SK-N-SH treated with all-trans-retinoic acid at 6 μM for 48 hours (cell line): ENCODE measurements at regions not wholly inside any gene's neighbourhood (a gene's known extent, or its start where the extent isn't known, plus 50 kb on each side); places are given as distances from the start of the nearest gene placed in this dataset.

Experiments
- ATAC-seq: fragments of 200-7000 bp; cut with Tn5 transposase; 3 replicates; pipeline ENCODE4 v1.9.1; 2020; ENCODE audit warnings: mild to moderate bottlenecking, moderate library complexity
- ARNTL ChIP-seq: fragments of 450-650 bp; formaldehyde crosslinking; IDR thresholded peaks from 2 replicates; pipeline ENCODE4 v1.5.0; 2020; ENCODE audit warnings: low read depth, mild to moderate bottlenecking, moderate library complexity, borderline replicate concordance
- CSDC2 ChIP-seq: fragments of 250-450 bp; sonication (Bioruptor Pico); IDR thresholded peaks from 2 replicates; pipeline ENCODE4 v1.5.0; 2020; ENCODE audit warnings: mild to moderate bottlenecking, moderate library complexity
- CSRNP3 ChIP-seq: fragments of 250-450 bp; sonication (Bioruptor Pico); IDR thresholded peaks from 2 replicates; pipeline ENCODE4 v1.5.1; 2021; ENCODE audit warnings: mild to moderate bottlenecking, moderate library complexity
- ESRRG ChIP-seq: fragments of 250-450 bp; sonication (Bioruptor Pico); IDR thresholded peaks from 2 replicates; pipeline ENCODE4 v1.6.1; 2021; ENCODE audit warnings: mild to moderate bottlenecking
- GLIS3 ChIP-seq: fragments of 250-450 bp; sonication (Bioruptor Pico); IDR thresholded peaks from 2 replicates; pipeline ENCODE4 v1.5.0; 2020; ENCODE audit warnings: mild to moderate bottlenecking, moderate library complexity
- ISL1 ChIP-seq: fragments of 250-450 bp; sonication (Bioruptor Pico); IDR thresholded peaks from 2 replicates; pipeline ENCODE4 v2.1.2; 2022; ENCODE audit warnings: mild to moderate bottlenecking, moderate library complexity
- OSR1 ChIP-seq: fragments of 250-450 bp; sonication (Bioruptor Pico); IDR thresholded peaks from 2 replicates; pipeline ENCODE4 v1.8.0; 2022; ENCODE audit warnings: moderate library complexity, mild to moderate bottlenecking, inconsistent platforms
- PATZ1 ChIP-seq: fragments of 250-450 bp; sonication (Bioruptor Pico); IDR thresholded peaks from 2 replicates; pipeline ENCODE4 v1.8.0; 2020; ENCODE audit warnings: mild to moderate bottlenecking, moderate library complexity, borderline replicate concordance
- POU6F1 ChIP-seq: fragments of 250-450 bp; sonication (Bioruptor Pico); IDR thresholded peaks from 2 replicates; pipeline ENCODE4 v1.8.0; 2021; ENCODE audit warnings: low read depth, mild to moderate bottlenecking, moderate library complexity, borderline replicate concordance
- PPARA ChIP-seq: fragments of 250-450 bp; sonication (Bioruptor Pico); IDR thresholded peaks from 2 replicates; pipeline ENCODE4 v1.5.0; 2020; ENCODE audit warnings: mild to moderate bottlenecking, borderline replicate concordance
- RARB ChIP-seq: fragments of 250-450 bp; sonication (Bioruptor Pico); IDR thresholded peaks from 2 replicates; pipeline ENCODE4 v1.8.0; 2021; ENCODE audit warnings: mild to moderate bottlenecking, moderate library complexity
- TCF4 ChIP-seq: fragments of 250-450 bp; sonication (Bioruptor Pico); IDR thresholded peaks from 2 replicates; pipeline ENCODE4 v1.8.0; 2021; ENCODE audit warnings: mild to moderate bottlenecking, moderate library complexity, borderline replicate concordance
- ZC3H10 ChIP-seq: fragments of 250-450 bp; sonication (Bioruptor Pico); IDR thresholded peaks from 2 replicates; pipeline ENCODE4 v1.5.1; 2021; ENCODE audit warnings: mild to moderate bottlenecking, moderate library complexity
- ZFP3 ChIP-seq: fragments of 250-450 bp; sonication (Bioruptor Pico); IDR thresholded peaks from 2 replicates; pipeline ENCODE4 v1.5.0; 2020; ENCODE audit warnings: mild to moderate bottlenecking, moderate library complexity
- ZFP30 ChIP-seq: fragments of 450-650 bp; formaldehyde crosslinking; IDR thresholded peaks from 2 replicates; pipeline ENCODE4 v1.5.0; 2022; ENCODE audit warnings: mild to moderate bottlenecking, moderate library complexity
- ZNF565 ChIP-seq: fragments of 450-650 bp; formaldehyde crosslinking; conservative IDR thresholded peaks from 2 replicates; pipeline ENCODE4 v1.5.0; 2020; ENCODE audit warnings: low read depth, mild to moderate bottlenecking, moderate library complexity
- ZNF70 ChIP-seq: fragments of 450-650 bp; formaldehyde crosslinking; IDR thresholded peaks from 2 replicates; pipeline ENCODE4 v1.5.0; 2020; ENCODE audit warnings: mild to moderate bottlenecking, moderate library complexity
- ZNF8 ChIP-seq: fragments of 450-650 bp; formaldehyde crosslinking; IDR thresholded peaks from 2 replicates; pipeline ENCODE4 v1.5.0; 2020; ENCODE audit warnings: mild to moderate bottlenecking, moderate library complexity
- TF ChIP-seq, protein P1 (sequence below): fragments of 250-450 bp; sonication (Bioruptor Pico); IDR thresholded peaks from 2 replicates; pipeline ENCODE4 v1.5.0; 2020; ENCODE audit warnings: mild to moderate bottlenecking, moderate library complexity
- TF ChIP-seq, protein P2 (sequence below): fragments of 250-450 bp; sonication (Bioruptor Pico); IDR thresholded peaks from 2 replicates; pipeline ENCODE4 v1.5.1; 2020; ENCODE audit warnings: low read depth, mild to moderate bottlenecking, moderate library complexity

GRCh38 chr6:44627883-44628271 is 240.4 kb downstream of the CDC5L start (continued):
- TF ChIP-seq, protein P1, sequence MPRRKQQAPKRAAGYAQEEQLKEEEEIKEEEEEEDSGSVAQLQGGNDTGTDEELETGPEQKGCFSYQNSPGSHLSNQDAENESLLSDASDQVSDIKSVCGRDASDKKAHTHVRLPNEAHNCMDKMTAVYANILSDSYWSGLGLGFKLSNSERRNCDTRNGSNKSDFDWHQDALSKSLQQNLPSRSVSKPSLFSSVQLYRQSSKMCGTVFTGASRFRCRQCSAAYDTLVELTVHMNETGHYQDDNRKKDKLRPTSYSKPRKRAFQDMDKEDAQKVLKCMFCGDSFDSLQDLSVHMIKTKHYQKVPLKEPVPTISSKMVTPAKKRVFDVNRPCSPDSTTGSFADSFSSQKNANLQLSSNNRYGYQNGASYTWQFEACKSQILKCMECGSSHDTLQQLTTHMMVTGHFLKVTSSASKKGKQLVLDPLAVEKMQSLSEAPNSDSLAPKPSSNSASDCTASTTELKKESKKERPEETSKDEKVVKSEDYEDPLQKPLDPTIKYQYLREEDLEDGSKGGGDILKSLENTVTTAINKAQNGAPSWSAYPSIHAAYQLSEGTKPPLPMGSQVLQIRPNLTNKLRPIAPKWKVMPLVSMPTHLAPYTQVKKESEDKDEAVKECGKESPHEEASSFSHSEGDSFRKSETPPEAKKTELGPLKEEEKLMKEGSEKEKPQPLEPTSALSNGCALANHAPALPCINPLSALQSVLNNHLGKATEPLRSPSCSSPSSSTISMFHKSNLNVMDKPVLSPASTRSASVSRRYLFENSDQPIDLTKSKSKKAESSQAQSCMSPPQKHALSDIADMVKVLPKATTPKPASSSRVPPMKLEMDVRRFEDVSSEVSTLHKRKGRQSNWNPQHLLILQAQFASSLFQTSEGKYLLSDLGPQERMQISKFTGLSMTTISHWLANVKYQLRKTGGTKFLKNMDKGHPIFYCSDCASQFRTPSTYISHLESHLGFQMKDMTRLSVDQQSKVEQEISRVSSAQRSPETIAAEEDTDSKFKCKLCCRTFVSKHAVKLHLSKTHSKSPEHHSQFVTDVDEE: no peak
- no peak for TF ChIP-seq ARNTL (CRISPR knock-in tag)

DNA sequence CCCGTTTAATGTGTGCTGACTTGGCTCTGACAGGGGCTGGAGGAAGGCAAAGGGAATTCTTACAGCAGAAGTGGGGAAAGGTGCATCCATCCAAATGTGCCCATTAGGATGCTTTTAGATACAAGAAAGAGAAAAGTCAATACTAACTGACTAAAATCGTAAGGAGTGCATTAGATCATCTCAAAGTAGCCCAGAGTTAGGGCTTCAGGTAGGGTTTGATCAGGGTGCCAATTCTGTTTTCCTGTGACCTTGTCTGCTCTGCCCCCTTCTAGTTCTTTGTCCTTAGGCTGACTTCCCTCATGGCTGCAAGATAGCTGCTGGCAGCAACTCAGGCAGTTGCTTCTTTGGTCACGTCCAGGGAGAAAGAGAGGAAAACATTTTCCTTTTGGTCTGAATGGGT is 240.8 kb downstream of the CDC5L start:
- ATAC-seq: no peak
- no peak for TF ChIP-seq CSRNP3 (CRISPR knock-in tag)
- no peak for TF ChIP-seq ZNF8 (CRISPR knock-in tag)
- TF ChIP-seq PPARA (CRISPR knock-in tag): no peak
- TF ChIP-seq GLIS3: no peak
- no peak for TF ChIP-seq OSR1
- no peak for TF ChIP-seq PATZ1 (CRISPR knock-in tag)
- no peak for TF ChIP-seq ZFP3 (CRISPR knock-in tag)
- TF ChIP-seq ESRRG (CRISPR knock-in tag): no peak
- TF ChIP-seq, protein P2, sequence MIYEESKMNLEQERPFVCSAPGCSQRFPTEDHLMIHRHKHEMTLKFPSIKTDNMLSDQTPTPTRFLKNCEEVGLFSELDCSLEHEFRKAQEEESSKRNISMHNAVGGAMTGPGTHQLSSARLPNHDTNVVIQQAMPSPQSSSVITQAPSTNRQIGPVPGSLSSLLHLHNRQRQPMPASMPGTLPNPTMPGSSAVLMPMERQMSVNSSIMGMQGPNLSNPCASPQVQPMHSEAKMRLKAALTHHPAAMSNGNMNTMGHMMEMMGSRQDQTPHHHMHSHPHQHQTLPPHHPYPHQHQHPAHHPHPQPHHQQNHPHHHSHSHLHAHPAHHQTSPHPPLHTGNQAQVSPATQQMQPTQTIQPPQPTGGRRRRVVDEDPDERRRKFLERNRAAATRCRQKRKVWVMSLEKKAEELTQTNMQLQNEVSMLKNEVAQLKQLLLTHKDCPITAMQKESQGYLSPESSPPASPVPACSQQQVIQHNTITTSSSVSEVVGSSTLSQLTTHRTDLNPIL (CRISPR knock-in tag): no peak
- TF ChIP-seq ISL1 (CRISPR knock-in tag): no peak

DNA sequence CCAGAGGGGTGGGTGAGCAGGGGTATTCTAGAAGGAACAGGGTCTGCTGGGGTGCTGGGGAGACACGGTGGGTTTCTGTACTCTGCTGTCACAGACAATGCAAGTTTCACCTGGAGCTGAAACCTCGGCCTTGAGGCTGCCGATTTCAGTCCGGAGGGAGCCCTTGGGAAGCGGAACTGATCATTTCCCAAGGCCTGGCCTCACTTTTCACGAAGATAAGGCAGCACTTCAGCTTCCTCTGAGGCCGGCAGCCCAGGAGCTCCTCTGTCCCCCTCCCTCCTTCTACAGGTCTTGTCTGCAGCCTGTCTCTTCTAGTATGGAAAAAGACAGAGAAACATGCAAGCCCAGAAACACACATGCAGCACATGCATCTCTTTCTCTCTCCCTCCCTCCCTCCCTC is 242.1 kb downstream of the CDC5L start:
- TF ChIP-seq CSDC2 (CRISPR knock-in tag) (no peak), CSRNP3 (CRISPR knock-in tag) (no peak), RARB (CRISPR knock-in tag) (no peak), ZNF565 (CRISPR knock-in tag) (no peak), ARNTL (CRISPR knock-in tag) (no peak), PATZ1 (CRISPR knock-in tag) (no peak), TCF4 (CRISPR knock-in tag) (no peak), OSR1 (no peak), POU6F1 (no peak), ZFP3 (CRISPR knock-in tag) (no peak), ZFP30 (no peak), ISL1 (CRISPR knock-in tag) (no peak), ZNF70 (no peak), PPARA (CRISPR knock-in tag) (no peak), ESRRG (CRISPR knock-in tag) (no peak), ZNF8 (CRISPR knock-in tag) (no peak), ZC3H10 (CRISPR knock-in tag) (no peak)
- TF ChIP-seq, all 23 proteins: peak for 0
- ATAC-seq: no peak
